Nephron (organoid): ENCODE measurements at regions not wholly inside any gene's neighbourhood (a gene's known extent, or its start where the extent isn't known, plus 50 kb on each side); places are given as distances from the start of the nearest gene placed in this dataset.

Experiments used
- H3K27ac Mint-ChIP-seq, 3 experiments: 2 replicates each; pipeline ENCODE4 v1.8.0; 2020; ENCODE audit warnings: mixed read lengths in 3 of 3, mild to moderate bottlenecking in 2 of 3, moderate library complexity in 1 of 3
- H3K27me3 Mint-ChIP-seq: 2 replicates; pipeline ENCODE4 v1.8.0; 2021; ENCODE audit warnings: low read depth, mild to moderate bottlenecking, moderate library complexity, mixed read lengths
- H3K36me3 Mint-ChIP-seq: 2 replicates; pipeline ENCODE4 v1.8.0; 2020; ENCODE audit warnings: low read depth, mixed read lengths
- H3K4me1 Mint-ChIP-seq: 2 replicates; pipeline ENCODE4 v1.8.0; 2020; ENCODE audit warnings: mixed read lengths
- H3K4me3 Mint-ChIP-seq, 3 experiments: 2 replicates each; pipeline ENCODE4 v1.8.0; 2020; ENCODE audit warnings: mild to moderate bottlenecking in 3 of 3, mixed read lengths in 3 of 3, moderate library complexity in 2 of 3
- H3K9me3 Mint-ChIP-seq: 2 replicates; pipeline ENCODE4 v1.8.0; 2020; ENCODE audit warnings: mixed read lengths
- CTCF ChIP-seq, 3 experiments: fragments of 200-600 bp; sonication (generic); IDR thresholded peaks; one replicate each; pipeline ENCODE4 v1.5.0; 2021; ENCODE audit warnings: antibody characterized with exemption in 3 of 3; ENCODE audit not compliant: unreplicated experiment in 3 of 3

GRCh38 chr11:32039149-32039548 lies 51.7 kb upstream of the RCN1 start:
- H3K36me3 Mint-ChIP-seq: no peaks in the 10 kb centered on the region
- no peak for TF ChIP-seq CTCF (IDR thresholded peaks at IDR 0.05; ENCODE audit: unreplicated experiment in 3 of 3)
- H3K4me1 Mint-ChIP-seq: peaks cover 6% of the 10 kb centered on the region
- peaks cover 8% of the 10 kb centered on the region for H3K27me3 Mint-ChIP-seq
- no peak overlapping the region for H3K27ac Mint-ChIP-seq
- no peak overlapping the region for H3K4me3 Mint-ChIP-seq
- no peaks in the 10 kb centered on the region for H3K9me3 Mint-ChIP-seq

GRCh38 chr11:32034680-32035079 lies 56.2 kb upstream of the RCN1 start:
- no peaks in the 10 kb centered on the region for H3K4me1 Mint-ChIP-seq
- no peaks in the 10 kb centered on the region for H3K36me3 Mint-ChIP-seq
- no peak overlapping the region for H3K27ac Mint-ChIP-seq
- H3K27me3 Mint-ChIP-seq: peaks cover 7% of the 10 kb centered on the region
- H3K4me3 Mint-ChIP-seq: no peak overlapping the region
- H3K9me3 Mint-ChIP-seq: no peaks in the 10 kb centered on the region
- no peak for TF ChIP-seq CTCF (IDR thresholded peaks at IDR 0.05; ENCODE audit: unreplicated experiment in 3 of 3)

- Mint-ChIP-seq H3K4me3 (no peak overlapping the region), H3K27me3 (peaks cover 7% of the 10 kb centered on the region), H3K4me1 (no peaks in the 10 kb centered on the region), H3K9me3 (no peaks in the 10 kb centered on the region), H3K36me3 (no peaks in the 10 kb centered on the region), H3K27ac (no peak overlapping the region)
- no peak for TF ChIP-seq CTCF (IDR thresholded peaks at IDR 0.05; ENCODE audit: unreplicated experiment in 3 of 3)
These were observed 56.7 kb upstream of the RCN1 start for GRCh38 chr11:32034149-32034548.

GRCh38 chr11:32033491-32033890 lies 57.4 kb upstream of the RCN1 start:
- Mint-ChIP-seq H3K9me3 (no peaks in the 10 kb centered on the region), H3K4me1 (no peaks in the 10 kb centered on the region), H3K27me3 (peaks cover 6% of the 10 kb centered on the region), H3K36me3 (no peaks in the 10 kb centered on the region), H3K4me3 (no peak overlapping the region), H3K27ac (no peak overlapping the region)
- no peak for TF ChIP-seq CTCF (IDR thresholded peaks at IDR 0.05; ENCODE audit: unreplicated experiment in 3 of 3)

GRCh38 chr11:32033067-32033466 lies 57.8 kb upstream of the RCN1 start:
- no peak for TF ChIP-seq CTCF (IDR thresholded peaks at IDR 0.05; ENCODE audit: unreplicated experiment in 3 of 3)
- no peaks in the 10 kb centered on the region for H3K36me3 Mint-ChIP-seq
- no peaks in the 10 kb centered on the region for H3K9me3 Mint-ChIP-seq
- no peak overlapping the region for H3K4me3 Mint-ChIP-seq
- no peaks in the 10 kb centered on the region for H3K4me1 Mint-ChIP-seq
- H3K27me3 Mint-ChIP-seq: peaks cover 4% of the 10 kb centered on the region
- no peak overlapping the region for H3K27ac Mint-ChIP-seq

- Mint-ChIP-seq H3K4me1 (no peaks in the 10 kb centered on the region), H3K36me3 (no peaks in the 10 kb centered on the region), H3K4me3 (no peak overlapping the region), H3K9me3 (no peaks in the 10 kb centered on the region), H3K27me3 (peaks cover 4% of the 10 kb centered on the region), H3K27ac (no peak overlapping the region)
- TF ChIP-seq CTCF (IDR thresholded peaks at IDR 0.05; ENCODE audit: unreplicated experiment in 3 of 3): no peak
These were observed 58.4 kb upstream of the RCN1 start for GRCh38 chr11:32032478-32032877.
